ENCODE measurements at regions not wholly inside any gene's neighbourhood (a gene's known extent, or its start where the extent isn't known, plus 50 kb on each side); places are given as distances from the start of the nearest gene placed in this dataset.

GRCh38 chr1:56033321-56034037, 545.9 kb downstream of the PLPP3 start:
- no peak for DNase-seq (ENCODE audit: low spot score)

- no peak for DNase-seq (ENCODE audit: low spot score)
These were observed 547.2 kb downstream of the PLPP3 start for GRCh38 chr1:56032096-56032676.

- no peak for DNase-seq (ENCODE audit: low spot score)
These were observed 548.4 kb downstream of the PLPP3 start for GRCh38 chr1:56031001-56031400.

- DNase-seq (ENCODE audit: low spot score) = no peak
These were observed 549.9 kb downstream of the PLPP3 start for GRCh38 chr1:56029319-56030003.

- no peak for DNase-seq (ENCODE audit: low spot score)
These were observed 550.5 kb downstream of the PLPP3 start for GRCh38 chr1:56028911-56029310.

GRCh38 chr1:56028244-56028643, 551.1 kb downstream of the PLPP3 start:
- DNase-seq (ENCODE audit: low spot score) = no peak

- no peak for DNase-seq (ENCODE audit: low spot score)
These were observed 553.4 kb downstream of the PLPP3 start for GRCh38 chr1:56025942-56026341.

GRCh38 chr1:56024155-56024554, 555.2 kb downstream of the PLPP3 start:
- no peak for DNase-seq (ENCODE audit: low spot score)

GRCh38 chr1:56019922-56020321, 559.4 kb downstream of the PLPP3 start:
- no peak for DNase-seq (ENCODE audit: low spot score)

- DNase-seq (ENCODE audit: low spot score) = no peak
These were observed 559.9 kb downstream of the PLPP3 start for GRCh38 chr1:56019472-56019871.

GRCh38 chr1:56017336-56017735, 562.0 kb downstream of the PLPP3 start:
- DNase-seq (ENCODE audit: low spot score) = no peak

- DNase-seq (ENCODE audit: low spot score) = no peak
These were observed 575.5 kb downstream of the PLPP3 start for GRCh38 chr1:56003846-56004245.

- no peak for DNase-seq (ENCODE audit: low spot score)
These were observed 577.1 kb downstream of the PLPP3 start for GRCh38 chr1:56002231-56002630.

- DNase-seq (ENCODE audit: low spot score) = no peak
These were observed 578.9 kb downstream of the PLPP3 start for GRCh38 chr1:56000424-56000823.

GRCh38 chr1:55997536-55997935, 581.8 kb downstream of the PLPP3 start:
- no peak for DNase-seq (ENCODE audit: low spot score)

- DNase-seq (ENCODE audit: low spot score) = no peak
These were observed 585.6 kb downstream of the PLPP3 start for GRCh38 chr1:55993646-55994318.

GRCh38 chr1:55990007-55990406, 589.4 kb downstream of the PLPP3 start:
- DNase-seq (ENCODE audit: low spot score) = no peak

GRCh38 chr1:55988963-55989452, 590.4 kb downstream of the PLPP3 start:
- DNase-seq (ENCODE audit: low spot score) = no peak

GRCh38 chr1:55987491-55988249, 591.7 kb downstream of the PLPP3 start:
- DNase-seq (ENCODE audit: low spot score) = no peak

- DNase-seq (ENCODE audit: low spot score) = no peak
These were observed 593.4 kb downstream of the PLPP3 start for GRCh38 chr1:55986003-55986402.

- DNase-seq (ENCODE audit: low spot score) = no peak
These were observed 598.2 kb downstream of the PLPP3 start for GRCh38 chr1:55981010-55981650.

Data from activated CD4-positive, alpha-beta T cell treated with anti-CD3 and anti-CD28 coated beads, Interleukin-2, Interleukin-4, amounts not matched to agents 100 ng/mL and 50 ng/mL, durations not matched to agents 16 hours and 8 hours (primary cell).